AG09319 (cell line): ENCODE measurements at regions not wholly inside any gene's neighbourhood (a gene's known extent, or its start where the extent isn't known, plus 50 kb on each side); places are given as distances from the start of the nearest gene placed in this dataset.

Experiments
- DNase-seq: peaks from one replicate; pipeline ENCODE4 v3.0.0-alpha.2; 2010; ENCODE audit warnings: low read depth; ENCODE audit errors: extremely low read depth
- TF ChIP-seq, protein P1 (sequence below): IDR thresholded peaks from 2 replicates; pipeline ENCODE4 v1.5.1; 2011; ENCODE audit warnings: low read depth, mild to moderate bottlenecking, inconsistent platforms, low read length, moderate library complexity

DNA sequence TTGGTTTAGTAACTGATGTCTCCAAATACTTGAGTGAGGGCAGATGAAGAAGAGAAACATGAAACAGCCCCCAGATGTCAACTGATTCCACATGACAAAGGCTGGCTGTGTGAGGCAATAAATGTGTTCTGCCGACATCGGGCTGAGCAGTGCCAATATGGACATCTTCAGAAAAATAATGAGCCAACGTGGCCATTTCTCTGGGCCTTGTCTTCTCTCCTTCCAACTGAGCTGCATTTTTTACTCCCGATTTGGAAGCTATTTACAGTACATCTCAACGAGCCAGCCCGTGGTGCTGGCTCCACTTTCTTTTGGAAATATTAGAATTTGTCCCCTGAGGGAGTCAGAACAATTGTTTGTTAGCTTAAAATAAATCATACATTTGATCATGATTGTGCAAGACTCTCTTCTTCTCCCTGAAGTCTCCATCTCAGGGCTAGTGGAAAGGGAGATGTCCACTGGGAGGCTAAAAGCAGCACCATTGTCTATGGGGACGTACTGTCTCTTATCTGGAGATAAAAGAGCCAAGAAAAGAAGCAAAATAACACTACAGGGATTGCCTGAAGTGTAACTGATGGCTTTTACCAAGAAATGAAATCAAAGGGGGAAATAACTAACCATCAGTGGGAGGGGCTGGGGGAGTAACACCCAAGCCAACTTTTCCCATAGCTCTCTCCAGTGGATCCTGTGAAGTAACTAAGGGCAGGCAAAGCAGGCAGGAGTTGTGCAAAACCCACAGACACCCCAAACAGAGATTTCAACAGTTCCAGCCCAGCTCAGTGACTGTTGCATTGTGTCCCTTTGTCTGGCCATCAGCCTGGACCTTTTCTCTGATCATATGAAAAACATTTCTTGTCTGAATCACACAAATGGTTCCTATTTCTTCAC, 114.8 kb downstream of the RDH14 start:
- DNase-seq: no peak
- TF ChIP-seq, protein P1, sequence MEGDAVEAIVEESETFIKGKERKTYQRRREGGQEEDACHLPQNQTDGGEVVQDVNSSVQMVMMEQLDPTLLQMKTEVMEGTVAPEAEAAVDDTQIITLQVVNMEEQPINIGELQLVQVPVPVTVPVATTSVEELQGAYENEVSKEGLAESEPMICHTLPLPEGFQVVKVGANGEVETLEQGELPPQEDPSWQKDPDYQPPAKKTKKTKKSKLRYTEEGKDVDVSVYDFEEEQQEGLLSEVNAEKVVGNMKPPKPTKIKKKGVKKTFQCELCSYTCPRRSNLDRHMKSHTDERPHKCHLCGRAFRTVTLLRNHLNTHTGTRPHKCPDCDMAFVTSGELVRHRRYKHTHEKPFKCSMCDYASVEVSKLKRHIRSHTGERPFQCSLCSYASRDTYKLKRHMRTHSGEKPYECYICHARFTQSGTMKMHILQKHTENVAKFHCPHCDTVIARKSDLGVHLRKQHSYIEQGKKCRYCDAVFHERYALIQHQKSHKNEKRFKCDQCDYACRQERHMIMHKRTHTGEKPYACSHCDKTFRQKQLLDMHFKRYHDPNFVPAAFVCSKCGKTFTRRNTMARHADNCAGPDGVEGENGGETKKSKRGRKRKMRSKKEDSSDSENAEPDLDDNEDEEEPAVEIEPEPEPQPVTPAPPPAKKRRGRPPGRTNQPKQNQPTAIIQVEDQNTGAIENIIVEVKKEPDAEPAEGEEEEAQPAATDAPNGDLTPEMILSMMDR: no peak

DNA sequence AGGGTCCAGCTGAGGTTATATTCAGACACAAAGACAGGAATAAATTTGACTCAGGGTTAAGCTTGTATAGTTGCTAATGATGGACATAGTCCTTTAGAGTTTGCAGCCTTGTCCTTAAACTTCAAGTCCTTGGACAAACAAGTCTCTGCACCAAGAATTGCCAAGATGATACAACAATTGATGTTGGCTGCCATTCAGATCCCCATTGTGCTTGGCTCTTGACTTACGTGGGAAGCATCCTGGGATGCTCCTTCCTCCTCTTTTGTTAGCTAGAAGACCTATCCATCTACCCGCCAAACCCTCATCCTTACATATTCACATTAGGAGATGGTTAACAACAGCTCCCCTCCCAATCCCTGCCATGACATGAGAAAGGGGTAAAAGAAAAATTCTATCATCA, 115.6 kb downstream of the RDH14 start:
- no peak for DNase-seq
- TF ChIP-seq, protein P1: no peak

DNA sequence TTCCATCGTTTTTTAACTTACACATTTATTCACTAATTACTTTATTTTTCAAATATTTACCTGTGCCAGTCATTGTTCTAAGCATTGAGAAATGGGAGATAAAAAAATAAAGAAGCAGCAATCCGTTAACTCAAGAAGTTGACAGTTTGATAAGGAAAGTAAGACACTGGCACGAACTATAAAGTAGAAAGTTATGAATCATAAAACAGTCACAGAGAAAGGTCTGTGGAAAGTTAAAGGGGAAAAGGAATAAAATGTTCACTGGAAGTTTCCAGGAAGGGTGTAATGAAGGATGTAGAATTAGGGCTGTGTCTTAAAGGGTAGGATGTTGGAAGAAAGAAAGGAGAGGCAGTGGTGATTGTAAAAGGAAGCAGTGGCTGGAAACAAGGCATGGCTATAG, 118.9 kb downstream of the RDH14 start:
- TF ChIP-seq, protein P1: no peak
- no peak for DNase-seq

DNA sequence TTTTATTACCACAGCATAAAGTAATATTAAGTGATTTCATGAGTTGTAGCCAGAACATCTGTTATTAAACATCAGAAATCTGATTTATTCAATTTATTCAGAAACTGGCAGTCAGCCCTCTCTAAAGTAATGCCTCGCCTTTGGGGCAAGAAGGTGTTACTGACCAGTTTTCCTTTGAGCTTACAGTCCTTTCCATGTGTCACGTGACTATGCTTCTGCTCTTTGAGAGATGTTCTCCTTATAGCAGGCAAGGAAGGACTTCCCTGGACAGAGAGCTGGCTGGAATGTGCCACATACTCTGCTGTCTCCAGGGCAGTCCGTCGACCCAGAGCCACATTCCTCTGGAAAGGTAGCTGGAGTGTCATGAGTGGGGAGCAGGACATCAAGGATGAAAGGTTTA, 119.7 kb downstream of the RDH14 start:
- TF ChIP-seq, protein P1: no peak
- no peak for DNase-seq

DNA sequence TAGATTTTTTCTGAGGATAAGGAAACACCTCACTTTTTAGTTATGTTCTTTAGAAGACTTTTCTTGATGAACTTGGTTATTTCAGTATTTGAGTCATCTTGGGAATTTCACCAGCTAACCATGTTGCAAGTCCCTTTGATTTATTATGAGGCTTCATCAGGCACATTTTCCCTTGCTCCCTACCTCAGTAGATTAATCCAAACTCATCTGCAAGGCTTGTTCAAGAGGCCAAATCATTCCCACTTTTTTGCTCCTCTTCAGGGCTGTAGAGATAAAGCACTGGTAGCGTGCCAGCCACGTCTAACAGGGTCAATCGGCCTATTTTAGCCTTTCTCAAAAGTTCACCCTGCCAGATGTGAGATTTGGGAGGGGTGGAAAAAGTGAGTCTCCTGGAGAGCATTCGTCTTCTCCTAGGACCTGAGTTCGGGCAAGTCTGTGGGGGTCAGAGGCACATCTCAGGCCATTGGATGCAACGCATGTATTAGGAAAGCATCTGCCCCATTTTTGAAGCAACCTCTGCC, 120.3 kb downstream of the RDH14 start:
- DNase-seq: no peak
- TF ChIP-seq, protein P1: no peak

DNA sequence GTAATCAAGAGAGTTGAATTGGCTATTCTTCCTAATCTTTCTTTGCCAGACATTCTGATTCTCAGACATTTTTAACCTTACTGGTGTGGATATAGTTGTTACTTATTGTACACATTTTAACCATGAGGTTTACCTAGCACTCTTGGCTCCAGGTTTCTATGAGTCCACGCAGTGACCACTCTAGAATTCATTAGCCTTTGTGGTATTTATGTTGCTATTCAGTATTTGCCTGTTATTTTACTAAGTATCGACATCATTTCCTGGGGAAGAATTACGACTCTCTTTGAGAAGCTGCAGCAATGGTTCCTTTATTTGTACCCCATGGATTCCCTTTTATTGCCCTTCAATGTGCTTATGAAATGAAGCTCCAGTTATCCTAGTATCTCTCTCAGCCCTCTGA, 120.7 kb downstream of the RDH14 start:
- TF ChIP-seq, protein P1: no peak
- no peak for DNase-seq

DNA sequence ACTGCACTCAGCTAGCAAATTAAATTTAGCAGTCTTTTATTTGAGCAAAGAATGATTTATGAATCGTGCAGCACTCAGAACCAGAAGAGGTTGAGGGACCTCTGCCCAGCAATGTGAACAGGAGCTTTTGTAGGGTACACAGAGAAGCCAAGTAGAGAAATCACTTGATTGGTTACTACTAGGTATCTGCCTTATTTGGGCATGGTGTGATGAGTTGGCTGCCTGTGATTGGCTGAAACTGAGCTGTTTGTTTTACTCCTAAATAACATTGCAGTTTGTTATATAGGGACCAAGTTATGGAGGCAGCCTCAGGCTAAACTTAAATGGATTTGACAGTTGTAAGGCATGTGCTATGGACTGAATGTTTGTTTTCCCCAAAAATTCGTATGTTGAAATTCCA, 122.5 kb downstream of the RDH14 start:
- TF ChIP-seq, protein P1: no peak
- no peak for DNase-seq
